ENCODE measurements at regions not wholly inside any gene's neighbourhood (a gene's known extent, or its start where the extent isn't known, plus 50 kb on each side); places are given as distances from the start of the nearest gene placed in this dataset.

DNA sequence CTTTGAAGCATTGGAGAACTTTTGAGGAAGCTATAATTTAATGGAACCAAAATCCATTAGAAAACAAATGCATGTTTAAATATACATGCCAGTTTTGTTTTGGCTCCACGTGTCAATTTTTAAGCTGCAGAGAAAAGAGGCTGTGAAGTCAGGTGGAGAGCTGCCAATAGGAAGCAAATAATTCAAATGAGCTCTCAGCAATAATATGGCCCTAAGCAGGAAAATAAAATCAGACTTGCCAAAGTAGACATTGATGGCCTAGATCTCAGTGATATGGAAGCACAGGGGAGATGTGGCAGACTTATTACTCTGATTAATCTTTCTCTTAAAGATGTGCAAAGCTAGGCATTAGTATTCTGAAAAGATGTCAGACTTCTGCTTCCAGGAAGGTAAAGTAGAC, 769.8 kb upstream of the NDST4 start:
- TF ChIP-seq POLR2A (IDR thresholded peaks at IDR 0.05; ENCODE audit: low read depth, low read length) (no peak), POLR2AphosphoS5 (IDR thresholded peaks at IDR 0.05; ENCODE audit: low read depth, low read length) (no peak)

Measured in GM12891 (cell line).